Activated CD4-positive, alpha-beta T cell treated with anti-CD3 and anti-CD28 coated beads, Interleukin-2, amount 10 ng/mL, durations not matched to agents 24 days and 14 days (primary cell): ENCODE measurements at regions not wholly inside any gene's neighbourhood (a gene's known extent, or its start where the extent isn't known, plus 50 kb on each side); places are given as distances from the start of the nearest gene placed in this dataset.

Experiments used
- DNase-seq: peaks from one replicate; pipeline ENCODE4 v3.0.0; 2022
- H3K27ac Mint-ChIP-seq: one replicate; pipeline ENCODE4 v1.8.0; 2022; ENCODE audit warnings: mild to moderate bottlenecking, mixed read lengths
- H3K27me3 Mint-ChIP-seq: one replicate; pipeline ENCODE4 v1.8.0; 2022; ENCODE audit warnings: mixed read lengths
- H3K36me3 Mint-ChIP-seq: one replicate; pipeline ENCODE4 v1.8.0; 2022; ENCODE audit warnings: low read depth, mild to moderate bottlenecking, mixed read lengths
- H3K4me1 Mint-ChIP-seq: one replicate; pipeline ENCODE4 v1.8.0; 2021; ENCODE audit warnings: mixed read lengths
- H3K4me3 Mint-ChIP-seq: one replicate; pipeline ENCODE4 v1.8.0; 2022; ENCODE audit warnings: mild to moderate bottlenecking, moderate library complexity, mixed read lengths
- H3K9me3 Mint-ChIP-seq: one replicate; pipeline ENCODE4 v1.8.0; 2021; ENCODE audit warnings: mixed read lengths
- intact Hi-C: fragments of 100-400 bp; cut with micrococcal nuclease; formaldehyde crosslinking; loops from one replicate; pipeline ENCODE4 v1.15.1; 2023

GRCh38 chr4:13316354-13316753, 167.8 kb downstream of the RAB28 start:
- Mint-ChIP-seq H3K4me1 (no peaks in the 10 kb centered on the region), H3K9me3 (peaks cover 6% of the 10 kb centered on the region), H3K36me3 (no peaks in the 10 kb centered on the region), H3K4me3 (no peak overlapping the region), H3K27ac (no peak overlapping the region), H3K27me3 (no peaks in the 10 kb centered on the region)
- no peak for DNase-seq
- intact Hi-C loops: no loop called here

GRCh38 chr4:13313856-13314255, 170.3 kb downstream of the RAB28 start:
- peaks cover 6% of the 10 kb centered on the region for H3K9me3 Mint-ChIP-seq
- no peak for DNase-seq
- no peak overlapping the region for H3K4me3 Mint-ChIP-seq
- no peak overlapping the region for H3K27ac Mint-ChIP-seq
- no peaks in the 10 kb centered on the region for H3K27me3 Mint-ChIP-seq
- H3K4me1 Mint-ChIP-seq: no peaks in the 10 kb centered on the region
- intact Hi-C loops: no loop called here
- no peaks in the 10 kb centered on the region for H3K36me3 Mint-ChIP-seq

GRCh38 chr4:13312264-13312663, 171.9 kb downstream of the RAB28 start:
- peak; percentile 9 for DNase-seq
- H3K4me1 Mint-ChIP-seq: no peaks in the 10 kb centered on the region
- H3K4me3 Mint-ChIP-seq: no peak overlapping the region
- no peaks in the 10 kb centered on the region for H3K36me3 Mint-ChIP-seq
- intact Hi-C loops: no loop called here
- H3K9me3 Mint-ChIP-seq: peaks cover 6% of the 10 kb centered on the region
- no peak overlapping the region for H3K27ac Mint-ChIP-seq
- no peaks in the 10 kb centered on the region for H3K27me3 Mint-ChIP-seq

GRCh38 chr4:13309751-13310150, 174.4 kb downstream of the RAB28 start:
- intact Hi-C loops: no loop called here

GRCh38 chr4:13306356-13306755, 177.8 kb downstream of the RAB28 start:
- Mint-ChIP-seq H3K27me3 (no peaks in the 10 kb centered on the region), H3K27ac (no peak overlapping the region), H3K36me3 (no peaks in the 10 kb centered on the region), H3K4me3 (no peak overlapping the region), H3K9me3 (peaks cover 4% of the 10 kb centered on the region), H3K4me1 (no peaks in the 10 kb centered on the region)
- DNase-seq: no peak
- intact Hi-C loops: no loop called here

More at GRCh38 chr4:13309751-13310150, 174.4 kb downstream of the RAB28 start:
- H3K27me3 Mint-ChIP-seq: no peaks in the 10 kb centered on the region
- no peak overlapping the region for H3K27ac Mint-ChIP-seq
- H3K9me3 Mint-ChIP-seq: peaks cover 4% of the 10 kb centered on the region
- H3K4me3 Mint-ChIP-seq: no peak overlapping the region
- DNase-seq: no peak
- no peaks in the 10 kb centered on the region for H3K36me3 Mint-ChIP-seq
- H3K4me1 Mint-ChIP-seq: no peaks in the 10 kb centered on the region

- Mint-ChIP-seq H3K36me3 (no peaks in the 10 kb centered on the region), H3K27me3 (no peaks in the 10 kb centered on the region), H3K4me1 (no peaks in the 10 kb centered on the region), H3K9me3 (peaks cover 27% of the 10 kb centered on the region), H3K4me3 (no peak overlapping the region), H3K27ac (no peak overlapping the region)
- intact Hi-C loops: no loop called here
- no peak for DNase-seq
Observed at GRCh38 chr4:13302876-13303275, 181.3 kb downstream of the RAB28 start.

- no peaks in the 10 kb centered on the region for H3K27me3 Mint-ChIP-seq
- H3K4me1 Mint-ChIP-seq: no peaks in the 10 kb centered on the region
- no peak overlapping the region for H3K4me3 Mint-ChIP-seq
- peak; percentile 25 for DNase-seq
- intact Hi-C loops: no loop called here
- no peaks in the 10 kb centered on the region for H3K36me3 Mint-ChIP-seq
- peaks cover 26% of the 10 kb centered on the region for H3K9me3 Mint-ChIP-seq
- no peak overlapping the region for H3K27ac Mint-ChIP-seq
Observed at GRCh38 chr4:13299343-13299742, 184.8 kb downstream of the RAB28 start.

GRCh38 chr4:13298655-13299054, 185.5 kb downstream of the RAB28 start:
- Mint-ChIP-seq H3K27me3 (no peaks in the 10 kb centered on the region), H3K4me3 (no peak overlapping the region)

GRCh38 chr4:13296986-13297385, 187.2 kb downstream of the RAB28 start:
- Mint-ChIP-seq H3K27me3 (no peaks in the 10 kb centered on the region), H3K4me3 (no peak overlapping the region), H3K4me1 (no peaks in the 10 kb centered on the region), H3K27ac (no peak overlapping the region), H3K9me3 (peaks cover 26% of the 10 kb centered on the region), H3K36me3 (no peaks in the 10 kb centered on the region)
- DNase-seq: no peak
- intact Hi-C loops: no loop called here

More at GRCh38 chr4:13298655-13299054, 185.5 kb downstream of the RAB28 start:
- Mint-ChIP-seq H3K27ac (no peak overlapping the region), H3K9me3 (peaks cover 26% of the 10 kb centered on the region), H3K36me3 (no peaks in the 10 kb centered on the region), H3K4me1 (no peaks in the 10 kb centered on the region)
- no peak for DNase-seq
- intact Hi-C loops: no loop called here

GRCh38 chr4:13294961-13295605, 189.1 kb downstream of the RAB28 start:
- Mint-ChIP-seq H3K36me3 (no peaks in the 10 kb centered on the region), H3K9me3 (peaks cover 14% of the 10 kb centered on the region), H3K27me3 (no peaks in the 10 kb centered on the region), H3K27ac (no peak overlapping the region), H3K4me1 (no peaks in the 10 kb centered on the region), H3K4me3 (no peak overlapping the region)
- DNase-seq: no peak
- intact Hi-C loops: no loop called here

GRCh38 chr4:13292372-13292771, 191.8 kb downstream of the RAB28 start:
- intact Hi-C loops: no loop called here
- Mint-ChIP-seq H3K4me3 (no peak overlapping the region), H3K9me3 (peaks cover 11% of the 10 kb centered on the region), H3K36me3 (no peaks in the 10 kb centered on the region), H3K27me3 (no peaks in the 10 kb centered on the region), H3K27ac (no peak overlapping the region), H3K4me1 (no peaks in the 10 kb centered on the region)
- no peak for DNase-seq

GRCh38 chr4:13289391-13289790, 194.7 kb downstream of the RAB28 start:
- Mint-ChIP-seq H3K4me3 (no peak overlapping the region), H3K4me1 (no peaks in the 10 kb centered on the region), H3K27me3 (no peaks in the 10 kb centered on the region), H3K27ac (no peak overlapping the region), H3K36me3 (no peaks in the 10 kb centered on the region), H3K9me3 (peaks cover 11% of the 10 kb centered on the region)
- intact Hi-C loops: no loop called here
- DNase-seq: no peak

GRCh38 chr4:13285336-13285735, 198.8 kb downstream of the RAB28 start:
- Mint-ChIP-seq H3K4me1 (no peaks in the 10 kb centered on the region), H3K9me3 (peaks cover 11% of the 10 kb centered on the region), H3K27me3 (no peaks in the 10 kb centered on the region), H3K4me3 (no peak overlapping the region), H3K27ac (no peak overlapping the region), H3K36me3 (no peaks in the 10 kb centered on the region)
- intact Hi-C loops: no loop called here
- DNase-seq: no peak

- H3K36me3 Mint-ChIP-seq: no peaks in the 10 kb centered on the region
- no peak for DNase-seq
- no peaks in the 10 kb centered on the region for H3K27me3 Mint-ChIP-seq
- no peaks in the 10 kb centered on the region for H3K4me1 Mint-ChIP-seq
- H3K27ac Mint-ChIP-seq: no peak overlapping the region
- intact Hi-C loops: no loop called here
- H3K4me3 Mint-ChIP-seq: no peak overlapping the region
- H3K9me3 Mint-ChIP-seq: peaks cover 11% of the 10 kb centered on the region
Observed at GRCh38 chr4:13284932-13285331, 199.2 kb downstream of the RAB28 start.

GRCh38 chr4:13276357-13276756, 207.8 kb downstream of the RAB28 start:
- Mint-ChIP-seq H3K9me3 (peaks cover 19% of the 10 kb centered on the region), H3K36me3 (no peaks in the 10 kb centered on the region), H3K27ac (no peak overlapping the region), H3K27me3 (no peaks in the 10 kb centered on the region), H3K4me1 (no peaks in the 10 kb centered on the region), H3K4me3 (no peak overlapping the region)
- no peak for DNase-seq
- intact Hi-C loops: no loop called here
